HG03439 (cell line): ENCODE measurements at regions not wholly inside any gene's neighbourhood (a gene's known extent, or its start where the extent isn't known, plus 50 kb on each side); places are given as distances from the start of the nearest gene placed in this dataset.

Experiments used
- ATAC-seq: cut with Tn5 transposase; IDR thresholded peaks from one replicate; pipeline ENCODE4 v1.9.1; 2021; ENCODE audit warnings: mild to moderate bottlenecking, moderate library complexity; ENCODE audit not compliant: unreplicated experiment

DNA sequence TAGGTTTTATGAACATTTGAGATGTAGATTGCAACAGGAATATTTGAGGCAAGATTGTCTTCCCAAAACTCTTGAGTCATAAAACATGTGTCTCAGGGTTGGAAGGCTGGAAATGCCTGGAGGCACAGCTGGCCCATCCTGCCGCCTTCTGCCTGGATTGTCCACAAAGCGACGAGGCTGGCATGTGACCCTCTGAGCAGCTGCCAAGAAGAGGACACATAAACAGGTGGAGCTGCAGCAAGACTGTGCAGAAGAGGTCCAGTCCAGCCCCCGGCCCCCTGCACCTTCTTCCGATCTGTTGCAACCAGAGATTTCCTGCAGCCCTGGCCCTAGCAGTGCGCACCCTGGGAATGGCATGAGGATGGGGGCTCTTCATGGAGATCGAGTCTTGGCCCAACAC is 101.9 kb upstream of the BCOR start:
- no peak for ATAC-seq

DNA sequence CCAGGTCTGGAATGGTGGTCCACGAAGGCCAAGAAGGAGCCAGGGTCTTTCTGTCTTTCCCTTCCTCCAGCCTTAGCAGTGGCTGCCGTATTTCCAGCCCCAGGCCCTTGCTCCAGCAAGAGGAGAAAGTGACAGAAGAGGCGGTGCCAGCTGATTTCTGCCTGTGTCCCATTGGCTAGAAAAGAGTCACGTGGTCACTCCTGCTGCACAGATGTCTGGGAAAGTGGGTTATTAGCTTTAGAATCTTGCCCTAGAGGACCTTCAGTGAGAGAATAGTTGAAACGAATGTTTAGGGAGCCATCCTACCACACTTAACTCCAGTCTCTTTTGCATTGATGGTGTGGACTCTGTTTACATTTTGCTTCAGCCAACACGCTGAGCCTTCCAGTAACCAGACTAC is 99.3 kb upstream of the BCOR start:
- no peak for ATAC-seq

DNA sequence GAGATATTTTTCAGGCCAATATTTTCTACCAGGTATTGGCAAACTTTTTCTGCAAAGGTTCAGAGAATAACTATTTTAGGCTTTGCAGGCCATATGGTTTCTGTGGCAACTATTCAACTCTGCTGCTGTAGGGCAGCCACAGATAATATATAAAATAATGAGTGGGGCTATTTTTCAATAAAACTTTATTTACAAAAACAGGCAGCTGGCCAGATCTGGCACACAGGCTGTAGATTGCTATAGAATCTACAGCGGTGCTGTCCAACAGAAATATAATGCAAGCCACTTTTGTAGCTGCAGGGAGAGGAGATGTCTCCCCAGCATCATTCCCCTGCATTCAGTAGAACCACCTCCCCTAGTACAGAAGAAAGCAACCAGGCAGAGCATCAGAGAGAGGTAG is 97.6 kb upstream of the BCOR start:
- ATAC-seq = no peak

DNA sequence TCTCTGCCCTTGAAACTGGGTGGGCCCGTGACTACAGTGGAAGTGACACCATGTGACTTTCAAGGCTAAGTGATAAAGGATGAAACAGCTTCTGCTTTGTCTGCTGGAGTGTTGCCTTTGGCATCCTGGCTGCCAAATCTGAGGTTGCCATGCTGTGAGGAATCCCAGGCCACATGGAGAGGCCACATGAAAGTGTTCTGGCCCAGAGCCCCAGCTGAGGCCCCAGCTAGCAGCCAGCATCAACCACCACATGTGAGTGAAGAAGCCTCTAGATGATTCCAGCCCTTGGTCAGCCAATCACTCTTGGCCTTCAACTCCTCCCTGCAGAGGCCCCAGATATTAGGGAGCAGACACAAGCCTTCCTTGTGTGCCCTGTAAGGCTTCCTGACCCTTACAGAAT is 94.4 kb upstream of the BCOR start:
- ATAC-seq = no peak

DNA sequence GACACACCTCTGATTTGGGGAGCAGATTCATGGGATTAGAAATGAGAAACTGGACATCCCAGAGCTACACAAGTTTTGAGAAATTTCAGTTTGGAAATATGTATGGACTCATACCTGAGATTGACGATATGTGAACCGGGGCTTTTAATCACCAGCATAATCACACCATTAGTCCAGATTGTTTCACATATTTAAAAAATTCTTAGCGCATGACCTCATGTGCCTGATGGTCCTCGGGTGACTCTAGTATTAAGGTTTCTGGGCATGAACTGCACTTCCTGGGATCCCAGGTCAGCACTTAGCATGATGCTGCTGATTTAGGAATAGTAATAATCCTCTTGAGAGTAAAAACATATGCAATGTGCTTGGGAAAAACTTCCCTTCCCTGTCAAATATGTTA is 91.9 kb upstream of the BCOR start:
- ATAC-seq = no peak

DNA sequence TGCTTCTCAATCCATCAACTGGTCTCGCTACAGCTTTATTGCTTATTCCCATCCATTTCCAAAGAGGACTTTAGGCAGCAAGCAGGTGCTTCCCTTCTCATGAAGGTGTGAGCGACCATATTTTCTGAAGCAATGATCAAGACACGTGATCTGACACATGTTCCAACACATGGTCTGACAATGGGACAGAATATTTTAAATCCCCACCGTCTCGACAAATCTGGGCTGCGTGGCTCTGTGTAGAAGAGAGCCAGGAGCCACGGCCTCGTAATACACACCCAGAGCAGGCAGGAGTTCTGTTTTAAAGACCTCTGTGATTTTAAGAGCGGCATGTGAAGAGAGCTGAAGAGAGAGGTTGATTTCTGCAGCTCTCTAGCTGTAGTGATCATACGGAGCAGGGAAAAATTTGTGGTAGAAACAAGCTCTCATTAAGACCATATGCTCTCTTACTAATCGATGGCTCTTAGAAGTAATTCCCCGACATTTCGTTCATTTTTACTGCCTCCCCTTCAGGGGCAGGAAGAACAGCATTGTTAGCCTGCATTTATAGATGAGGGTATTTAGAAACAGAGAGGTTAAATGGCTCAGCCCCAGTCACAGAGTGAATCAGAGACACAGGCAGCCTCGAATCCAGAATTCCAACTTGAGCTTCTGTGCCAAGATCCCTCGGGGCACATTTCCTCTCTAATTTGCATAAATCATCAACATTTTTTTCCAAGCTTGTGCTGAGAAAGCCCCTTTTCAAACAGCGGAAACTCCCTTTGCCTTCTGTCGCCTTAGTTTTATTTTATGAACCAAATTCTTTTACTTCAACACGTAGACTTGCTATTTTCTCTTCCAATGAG is 91.0 kb upstream of the BCOR start:
- no peak for ATAC-seq

DNA sequence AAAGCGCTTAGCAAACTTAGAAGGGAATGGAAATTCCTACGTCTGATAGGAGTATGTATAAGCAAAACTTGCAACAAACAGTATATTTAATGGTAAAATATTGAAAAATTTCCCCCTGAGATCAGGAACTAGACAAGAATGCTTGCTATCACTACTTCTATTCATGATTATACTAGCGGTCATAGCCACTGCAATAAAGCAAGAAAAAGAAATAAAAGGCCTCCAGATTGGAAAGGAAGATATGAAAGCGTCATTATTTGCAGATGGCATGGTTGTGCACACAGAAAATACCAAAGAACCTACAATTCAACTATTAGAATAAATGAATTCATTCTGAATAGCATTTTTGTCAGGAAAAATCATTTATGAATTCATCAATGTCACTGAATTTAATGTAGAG is 87.2 kb upstream of the BCOR start:
- no peak for ATAC-seq

DNA sequence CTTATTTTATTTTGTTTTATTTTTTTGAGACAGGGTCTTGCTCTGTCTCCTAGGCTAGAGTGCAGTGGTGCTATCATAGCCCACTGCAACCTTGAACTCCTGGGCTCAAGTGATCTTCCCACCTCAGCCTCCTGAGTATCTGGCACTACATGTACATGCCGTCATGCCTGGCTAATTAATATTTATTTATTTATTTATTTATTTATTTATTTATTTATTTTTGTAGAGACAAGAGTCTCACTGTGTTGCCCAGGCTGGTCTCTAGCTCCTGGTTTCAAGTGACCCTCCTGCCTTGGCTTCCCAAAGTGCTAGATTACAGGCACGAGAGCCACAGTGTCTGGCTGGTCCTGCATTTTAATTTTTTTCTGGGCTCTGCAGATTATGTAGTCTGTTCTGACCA is 84.9 kb upstream of the BCOR start:
- ATAC-seq = no peak

DNA sequence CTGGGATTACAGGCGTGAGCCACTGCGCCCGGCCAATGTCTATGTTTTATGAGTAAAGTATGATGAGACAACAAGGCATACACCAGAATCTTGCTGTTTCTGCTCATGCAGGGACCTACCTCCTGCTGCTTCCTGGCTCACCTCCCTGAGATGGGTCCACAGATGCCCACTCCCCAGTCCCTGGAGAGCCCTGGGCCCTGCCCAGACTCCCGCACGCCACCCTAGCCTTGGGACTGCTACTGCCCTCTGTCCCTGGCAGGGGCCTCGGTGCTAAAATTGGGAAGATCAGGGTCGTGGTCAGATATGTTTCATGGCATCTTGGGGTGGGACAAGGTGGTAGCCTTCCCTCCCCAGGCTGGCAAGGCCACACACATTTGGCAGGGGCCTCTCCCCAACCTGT is 84.3 kb upstream of the BCOR start:
- no peak for ATAC-seq

DNA sequence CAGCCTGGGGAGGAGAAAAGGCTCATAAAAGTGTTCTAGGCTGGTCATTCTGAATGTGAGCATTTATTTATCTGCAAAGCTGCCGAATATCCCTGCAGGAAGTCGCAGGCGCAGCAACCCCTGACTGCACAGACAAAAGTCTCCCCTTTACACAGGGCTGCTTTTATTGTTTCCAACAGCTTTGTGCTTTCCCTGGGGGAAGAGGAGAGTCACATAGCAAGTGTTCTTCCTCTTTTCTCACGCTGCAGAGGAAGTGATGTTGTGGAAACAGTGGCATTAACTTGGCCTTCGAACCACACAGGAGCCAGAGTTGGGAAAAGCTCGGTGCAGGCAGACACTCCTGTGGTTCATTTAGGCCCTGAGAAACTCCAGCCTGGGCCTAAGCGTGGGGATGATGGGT is 81.5 kb upstream of the BCOR start:
- no peak for ATAC-seq

DNA sequence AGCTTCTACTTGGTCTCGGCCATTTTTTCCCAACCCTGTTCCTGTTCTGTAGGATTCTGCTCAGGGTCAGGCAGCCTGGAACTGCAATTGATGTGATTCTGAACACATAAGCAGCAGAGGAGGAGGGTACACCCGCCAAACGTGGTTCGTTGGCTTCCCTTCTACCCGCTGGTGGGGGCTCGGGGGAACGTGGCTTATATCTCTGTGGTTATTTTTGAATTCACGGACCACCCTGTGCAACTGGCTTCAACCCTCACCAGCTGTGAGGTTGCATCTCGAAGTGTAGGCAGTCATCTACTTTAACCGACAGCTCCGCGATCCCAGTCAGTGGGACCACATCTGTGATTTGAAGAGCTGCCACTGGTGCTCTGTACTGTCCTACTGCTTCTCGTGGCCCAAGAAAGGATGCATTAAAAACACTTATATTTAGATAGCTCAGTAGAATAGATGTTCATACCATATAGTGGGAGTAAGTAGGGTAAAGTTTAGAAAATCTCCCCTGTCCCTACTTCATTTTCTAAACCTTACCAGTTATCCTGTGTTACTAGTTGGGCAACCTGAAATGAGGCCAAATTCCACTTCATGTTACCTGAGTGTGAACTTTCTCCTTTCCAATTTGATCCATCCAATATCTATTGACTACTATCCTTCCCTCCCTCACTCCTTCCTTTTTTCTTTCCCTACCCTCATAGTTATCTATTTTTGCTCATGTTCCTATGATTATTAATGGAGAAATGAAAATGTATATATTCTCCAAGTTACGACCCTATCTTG is 80.4 kb upstream of the BCOR start:
- no peak for ATAC-seq

DNA sequence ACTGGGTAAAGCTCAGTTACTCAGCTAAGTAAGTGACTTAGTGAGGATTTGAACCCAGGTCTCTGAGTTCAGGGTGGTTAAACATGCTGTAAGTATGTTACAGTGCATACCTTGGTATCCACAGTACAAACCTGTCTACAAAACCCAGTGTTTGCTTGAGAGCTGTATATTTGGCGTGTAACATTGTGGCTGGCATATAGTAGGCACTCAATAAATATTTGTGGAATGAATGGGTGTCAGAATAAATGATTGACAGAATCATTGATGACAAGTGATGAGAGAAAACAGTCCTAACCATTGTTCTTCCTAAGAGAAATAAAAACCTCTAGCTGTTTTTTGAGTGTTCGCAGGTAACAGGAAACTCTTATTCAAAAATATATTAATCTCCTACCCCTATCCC is 79.7 kb upstream of the BCOR start:
- no peak for ATAC-seq

DNA sequence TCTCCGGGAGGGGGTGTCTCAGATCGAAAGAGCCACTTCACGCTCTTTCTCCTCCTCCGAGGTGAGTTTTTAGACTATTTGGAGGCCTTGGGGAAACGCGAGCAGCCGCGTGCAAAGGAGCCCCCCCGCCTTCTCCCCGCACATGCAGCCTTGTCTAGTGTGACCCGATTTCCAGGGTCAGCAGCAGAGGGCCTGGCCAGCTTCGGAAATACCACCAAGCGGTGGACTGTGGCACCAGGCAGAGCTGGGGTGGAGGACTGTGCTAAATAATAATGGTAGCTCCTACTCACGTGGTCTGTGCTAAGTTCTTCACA is 79.3 kb upstream of the BCOR start:
- ATAC-seq = no peak

DNA sequence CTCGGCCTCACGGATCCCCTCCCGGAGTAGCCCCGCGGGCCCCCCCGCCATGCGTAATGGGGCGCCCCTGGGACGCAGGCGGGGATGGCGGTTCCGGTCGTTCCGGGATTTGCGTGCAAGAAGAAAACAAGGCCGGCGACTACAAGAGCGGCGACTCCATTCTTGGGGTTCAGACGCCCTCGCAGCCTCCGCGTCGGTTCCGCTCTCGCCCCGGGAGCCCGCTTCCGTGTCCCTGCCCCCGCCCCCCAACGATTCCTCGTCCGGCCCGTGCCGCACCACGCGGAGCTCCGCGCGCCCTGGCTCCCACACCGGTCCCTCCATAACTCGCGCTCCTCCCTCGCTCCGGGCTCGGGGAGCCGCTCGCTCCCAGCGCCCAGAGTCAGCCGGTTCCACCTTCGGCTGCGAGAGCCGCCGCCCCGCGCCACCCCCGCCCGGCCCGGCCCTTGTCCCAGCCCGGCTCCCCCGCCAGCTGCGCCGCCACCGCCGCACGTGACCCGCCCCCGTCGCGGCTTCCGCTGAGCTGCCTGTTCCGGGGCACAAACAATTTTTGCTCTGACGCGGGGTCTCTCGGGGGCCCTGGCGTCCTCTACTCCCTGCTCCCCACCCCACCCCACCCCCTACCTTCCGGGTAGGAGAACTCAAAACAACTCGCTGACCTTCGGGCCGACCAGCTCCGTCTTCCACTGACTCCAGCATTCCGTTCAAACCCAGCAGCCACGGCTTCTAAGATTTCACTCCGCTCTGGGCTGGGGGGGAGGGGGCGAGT is 78.8 kb upstream of the BCOR start:
- ATAC-seq = peak; percentile 26

DNA sequence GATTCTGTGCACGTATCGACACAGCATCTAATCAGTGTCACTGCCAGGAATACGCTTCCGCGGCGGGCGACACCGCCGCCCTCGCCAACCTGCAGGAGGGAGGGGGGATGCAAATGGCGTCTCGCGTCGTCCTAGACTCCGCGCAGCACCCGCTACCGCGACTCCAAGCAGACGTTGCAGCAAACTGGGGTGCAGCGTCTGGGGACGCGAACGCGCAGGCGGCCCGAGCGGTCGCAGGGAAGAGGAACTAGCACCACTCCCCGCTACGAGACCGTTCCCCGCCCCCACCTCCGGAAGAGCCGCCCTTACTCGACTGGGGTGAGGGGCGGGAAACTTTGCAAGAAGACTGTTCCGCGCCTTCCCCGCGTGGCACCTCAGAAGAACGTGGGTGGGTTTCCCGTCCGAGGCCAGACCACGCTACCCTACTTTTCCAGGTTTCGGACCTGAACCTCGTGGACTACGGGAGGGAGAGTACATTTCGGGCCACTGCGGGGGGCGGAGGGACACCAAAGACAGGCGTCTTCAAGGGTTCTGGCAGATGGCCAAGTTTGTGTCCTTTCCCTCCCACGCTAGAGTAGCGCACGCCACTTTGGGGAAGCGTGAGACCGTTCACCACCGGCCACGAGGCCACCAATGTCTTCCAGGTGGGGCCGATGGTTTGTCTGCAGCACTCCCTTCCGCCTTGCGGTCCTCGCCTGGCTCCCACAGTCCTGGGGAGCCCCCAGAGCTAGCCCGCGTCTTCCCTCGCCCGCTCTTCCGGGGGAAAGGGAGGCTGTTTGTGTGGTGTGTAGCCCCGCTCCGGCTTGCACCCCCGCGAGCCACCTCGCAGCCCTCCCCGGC is 78.0 kb upstream of the BCOR start:
- peak; percentile 34 for ATAC-seq

DNA sequence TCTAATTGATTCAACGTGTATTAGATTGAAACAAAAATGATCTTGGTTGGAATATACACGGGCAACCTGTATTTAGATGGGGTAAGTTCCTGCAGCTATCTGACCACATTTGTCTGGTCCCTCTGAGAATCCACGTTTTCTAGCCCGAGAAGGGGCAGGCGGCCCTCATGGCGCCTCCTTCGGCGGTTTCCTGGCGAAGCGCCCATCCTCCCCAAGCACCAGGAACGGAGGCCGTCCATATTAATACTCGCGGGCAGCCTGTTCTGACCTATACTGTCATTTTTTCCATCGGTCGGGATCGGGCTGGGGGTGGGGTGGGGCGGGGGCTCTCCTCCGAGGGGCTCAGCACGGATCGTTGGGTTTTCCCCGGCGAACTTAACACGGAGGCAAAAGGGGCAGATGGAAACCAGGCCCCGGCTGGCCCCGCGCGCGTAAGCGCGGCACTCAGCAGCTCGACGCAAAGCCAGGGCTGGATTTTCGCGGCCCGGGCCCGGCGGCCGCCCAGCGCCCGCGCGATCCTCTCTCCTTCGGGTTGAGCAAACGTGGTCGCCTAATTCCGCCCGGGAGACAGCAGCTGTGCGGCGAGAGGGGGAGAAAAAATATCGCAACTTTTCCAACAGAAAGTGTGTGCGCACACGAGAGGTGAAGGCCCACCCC is 77.2 kb upstream of the BCOR start:
- peak; percentile 18 for ATAC-seq

DNA sequence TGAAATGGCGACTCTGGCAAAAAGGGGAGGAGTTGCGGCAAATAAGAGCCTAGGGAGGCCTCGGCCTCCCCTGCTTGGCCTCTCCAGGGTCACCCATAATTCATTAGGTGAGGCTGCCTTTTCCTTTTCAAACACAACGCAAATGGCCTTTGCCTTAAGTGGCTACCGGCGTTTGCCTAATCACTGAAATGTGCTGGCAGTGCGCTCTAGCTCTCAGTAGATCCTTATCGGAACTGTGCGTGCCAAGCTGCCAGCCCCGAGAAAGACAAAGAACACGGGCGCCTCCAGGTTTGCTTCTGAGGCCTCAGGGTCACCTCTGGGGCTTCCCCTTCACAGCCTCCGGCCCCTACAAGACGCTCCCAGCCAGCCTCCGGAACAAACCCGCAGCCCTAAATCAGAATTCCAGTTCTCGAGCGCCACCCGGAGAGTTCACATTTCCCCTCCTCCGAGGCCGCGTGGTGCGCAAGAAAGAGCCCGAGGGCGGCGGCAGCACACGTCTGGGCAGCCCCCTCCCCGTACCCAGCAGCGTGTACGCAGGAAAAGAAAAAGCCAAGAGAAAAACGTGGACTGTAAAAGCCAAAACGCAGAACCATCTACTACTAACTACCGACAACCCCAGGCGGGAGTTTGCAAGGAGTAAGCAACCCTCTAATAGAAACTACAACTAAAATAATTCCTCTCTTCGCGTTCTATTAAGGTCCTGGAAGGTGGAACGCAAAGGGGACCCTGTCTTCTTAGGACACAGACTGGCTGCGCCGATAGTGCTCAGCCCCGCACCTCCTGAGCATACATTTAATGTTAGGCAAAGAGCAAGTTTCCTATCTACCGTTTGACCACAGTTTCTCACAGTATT is 76.5 kb upstream of the BCOR start:
- ATAC-seq = no peak

DNA sequence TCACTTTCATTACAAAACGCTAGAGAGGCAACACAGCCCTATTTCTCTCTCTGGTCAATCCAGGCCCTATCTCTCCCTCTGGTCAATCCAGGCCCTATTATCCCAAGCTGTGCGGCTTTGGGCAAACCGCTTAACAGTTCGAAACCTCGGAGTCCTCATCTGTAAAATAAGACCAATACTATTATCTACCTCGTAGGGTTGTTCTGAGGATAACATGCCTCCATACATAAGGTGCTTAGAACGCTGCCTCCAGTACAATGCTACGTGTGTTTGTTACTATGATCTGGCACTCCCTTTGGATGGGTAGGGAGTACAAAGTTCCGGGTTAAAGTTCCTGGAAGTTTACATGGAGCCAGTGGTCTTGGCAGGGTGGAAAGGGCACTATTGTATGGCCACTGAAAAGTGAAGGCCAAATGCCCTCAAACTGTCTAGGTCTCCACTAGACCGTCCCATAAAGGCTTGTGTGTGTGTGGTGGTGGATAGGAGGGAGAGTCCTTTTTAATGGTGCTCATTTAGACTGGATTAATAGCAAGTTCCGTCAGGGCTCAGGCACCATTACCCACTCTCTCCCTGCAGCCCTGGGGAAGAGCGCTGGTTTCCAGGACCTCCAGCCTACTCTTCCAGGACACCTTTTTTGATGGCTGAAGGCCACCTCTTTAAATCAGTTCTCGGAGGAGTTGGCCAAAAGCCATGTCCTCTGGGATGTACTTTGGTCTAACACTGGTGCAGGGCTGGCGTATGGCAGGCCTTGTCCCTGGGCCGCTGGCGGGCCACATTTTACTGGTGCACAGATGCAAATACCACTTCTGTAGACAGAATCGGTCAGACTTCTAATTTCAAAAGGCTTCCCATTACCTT is 75.6 kb upstream of the BCOR start:
- ATAC-seq = no peak
